Activated T-cell treated with anti-CD3 and anti-CD28 coated beads, Interleukin-2, amount 50 U/mL, for 24 hours (primary cell): ENCODE measurements at regions not wholly inside any gene's neighbourhood (a gene's known extent, or its start where the extent isn't known, plus 50 kb on each side); places are given as distances from the start of the nearest gene placed in this dataset.

ENCODE experiments used
- DNase-seq: peaks from one replicate; pipeline ENCODE4 v3.0.0-alpha.2; 2020
- H3K27ac Mint-ChIP-seq: 2 replicates; pipeline ENCODE4 v1.8.0; 2020; ENCODE audit warnings: mild to moderate bottlenecking, mixed read lengths
- H3K27me3 Mint-ChIP-seq: 2 replicates; pipeline ENCODE4 v1.8.0; 2020; ENCODE audit warnings: mixed read lengths
- H3K36me3 Mint-ChIP-seq: 2 replicates; pipeline ENCODE4 v1.8.0; 2020; ENCODE audit warnings: low read depth, mixed read lengths
- H3K4me1 Mint-ChIP-seq: 2 replicates; pipeline ENCODE4 v1.8.0; 2020; ENCODE audit warnings: low read depth, mixed read lengths
- H3K4me3 Mint-ChIP-seq: 2 replicates; pipeline ENCODE4 v1.8.0; 2020; ENCODE audit warnings: mild to moderate bottlenecking, moderate library complexity, mixed read lengths
- H3K9me3 Mint-ChIP-seq: 2 replicates; pipeline ENCODE4 v1.8.0; 2020; ENCODE audit warnings: mixed read lengths

GRCh38 chr2:136375017-136375901 lies 257.3 kb upstream of the CXCR4 start:
- no peaks in the 10 kb centered on the region for H3K9me3 Mint-ChIP-seq
- DNase-seq = no peak
- H3K4me1 Mint-ChIP-seq = peaks cover 54% of the 10 kb centered on the region
- no peaks in the 10 kb centered on the region for H3K36me3 Mint-ChIP-seq
- H3K27ac Mint-ChIP-seq = peak overlapping the region; percentile 89
- H3K27me3 Mint-ChIP-seq = no peaks in the 10 kb centered on the region
- H3K4me3 Mint-ChIP-seq = peak overlapping the region; percentile 26

GRCh38 chr2:136373841-136374240 lies 255.9 kb upstream of the CXCR4 start:
- Mint-ChIP-seq H3K4me1 (peaks cover 55% of the 10 kb centered on the region), H3K27me3 (no peaks in the 10 kb centered on the region), H3K27ac (no peak overlapping the region), H3K9me3 (peaks cover 3% of the 10 kb centered on the region), H3K4me3 (no peak overlapping the region), H3K36me3 (no peaks in the 10 kb centered on the region)
- DNase-seq = no peak

GRCh38 chr2:136373029-136373428 lies 255.1 kb upstream of the CXCR4 start:
- Mint-ChIP-seq H3K27me3 (no peaks in the 10 kb centered on the region), H3K9me3 (peaks cover 3% of the 10 kb centered on the region), H3K36me3 (no peaks in the 10 kb centered on the region), H3K4me3 (no peak overlapping the region), H3K27ac (no peak overlapping the region), H3K4me1 (peaks cover 47% of the 10 kb centered on the region)
- DNase-seq = no peak

- H3K9me3 Mint-ChIP-seq = peaks cover 7% of the 10 kb centered on the region
- H3K36me3 Mint-ChIP-seq = peaks cover 2% of the 10 kb centered on the region
- H3K4me3 Mint-ChIP-seq = no peak overlapping the region
- DNase-seq = no peak
- peaks cover 49% of the 10 kb centered on the region for H3K4me1 Mint-ChIP-seq
- H3K27ac Mint-ChIP-seq = no peak overlapping the region
- H3K27me3 Mint-ChIP-seq = no peaks in the 10 kb centered on the region
These were observed 246.0 kb upstream of the CXCR4 start for GRCh38 chr2:136363900-136364299.

GRCh38 chr2:136363470-136363869 lies 245.5 kb upstream of the CXCR4 start:
- peaks cover 53% of the 10 kb centered on the region for H3K4me1 Mint-ChIP-seq
- H3K27me3 Mint-ChIP-seq = no peaks in the 10 kb centered on the region
- peaks cover 7% of the 10 kb centered on the region for H3K9me3 Mint-ChIP-seq
- peak overlapping the region; percentile 8 for H3K4me3 Mint-ChIP-seq
- DNase-seq = no peak
- peak overlapping the region; percentile 24 for H3K27ac Mint-ChIP-seq
- peaks cover 2% of the 10 kb centered on the region for H3K36me3 Mint-ChIP-seq

GRCh38 chr2:136362676-136363390 lies 244.9 kb upstream of the CXCR4 start:
- peaks cover 3% of the 10 kb centered on the region for H3K27me3 Mint-ChIP-seq
- peaks cover 7% of the 10 kb centered on the region for H3K9me3 Mint-ChIP-seq
- H3K36me3 Mint-ChIP-seq = peaks cover 2% of the 10 kb centered on the region
- peaks cover 60% of the 10 kb centered on the region for H3K4me1 Mint-ChIP-seq
- H3K27ac Mint-ChIP-seq = peak overlapping the region; percentile 24
- no peak for DNase-seq
- H3K4me3 Mint-ChIP-seq = peak overlapping the region; percentile 8

GRCh38 chr2:136361521-136361920 lies 243.6 kb upstream of the CXCR4 start:
- Mint-ChIP-seq H3K9me3 (no peaks in the 10 kb centered on the region), H3K4me1 (peaks cover 62% of the 10 kb centered on the region), H3K27ac (peak overlapping the region; percentile 15)

GRCh38 chr2:136360790-136361189 lies 242.8 kb upstream of the CXCR4 start:
- Mint-ChIP-seq H3K4me3 (no peak overlapping the region), H3K27me3 (peaks cover 6% of the 10 kb centered on the region)

More at GRCh38 chr2:136361521-136361920, 243.6 kb upstream of the CXCR4 start:
- no peaks in the 10 kb centered on the region for H3K36me3 Mint-ChIP-seq
- peaks cover 3% of the 10 kb centered on the region for H3K27me3 Mint-ChIP-seq
- no peak for DNase-seq
- no peak overlapping the region for H3K4me3 Mint-ChIP-seq

GRCh38 chr2:136359121-136359965 lies 241.4 kb upstream of the CXCR4 start:
- Mint-ChIP-seq H3K27me3 (peaks cover 6% of the 10 kb centered on the region), H3K4me1 (peaks cover 72% of the 10 kb centered on the region), H3K9me3 (no peaks in the 10 kb centered on the region), H3K4me3 (no peak overlapping the region), H3K36me3 (no peaks in the 10 kb centered on the region), H3K27ac (peak overlapping the region; percentile 70)
- no peak for DNase-seq

More at GRCh38 chr2:136360790-136361189, 242.8 kb upstream of the CXCR4 start:
- no peaks in the 10 kb centered on the region for H3K9me3 Mint-ChIP-seq
- no peak for DNase-seq
- H3K4me1 Mint-ChIP-seq = peaks cover 68% of the 10 kb centered on the region
- no peaks in the 10 kb centered on the region for H3K36me3 Mint-ChIP-seq
- H3K27ac Mint-ChIP-seq = no peak overlapping the region

- H3K27ac Mint-ChIP-seq = peak overlapping the region; percentile 70
- no peaks in the 10 kb centered on the region for H3K9me3 Mint-ChIP-seq
- no peak for DNase-seq
- H3K4me1 Mint-ChIP-seq = peaks cover 66% of the 10 kb centered on the region
- no peaks in the 10 kb centered on the region for H3K36me3 Mint-ChIP-seq
- H3K27me3 Mint-ChIP-seq = peaks cover 6% of the 10 kb centered on the region
- H3K4me3 Mint-ChIP-seq = no peak overlapping the region
These were observed 240.6 kb upstream of the CXCR4 start for GRCh38 chr2:136358576-136358975.

GRCh38 chr2:136357007-136357380 lies 239.0 kb upstream of the CXCR4 start:
- Mint-ChIP-seq H3K4me1 (peaks cover 56% of the 10 kb centered on the region), H3K36me3 (no peaks in the 10 kb centered on the region), H3K27ac (no peak overlapping the region), H3K27me3 (peaks cover 6% of the 10 kb centered on the region), H3K9me3 (no peaks in the 10 kb centered on the region), H3K4me3 (no peak overlapping the region)
- no peak for DNase-seq

GRCh38 chr2:136356125-136357006 lies 238.4 kb upstream of the CXCR4 start:
- no peaks in the 10 kb centered on the region for H3K9me3 Mint-ChIP-seq
- H3K27me3 Mint-ChIP-seq = peaks cover 6% of the 10 kb centered on the region
- H3K27ac Mint-ChIP-seq = no peak overlapping the region
- no peak for DNase-seq
- no peaks in the 10 kb centered on the region for H3K36me3 Mint-ChIP-seq
- peaks cover 56% of the 10 kb centered on the region for H3K4me1 Mint-ChIP-seq
- no peak overlapping the region for H3K4me3 Mint-ChIP-seq

- H3K36me3 Mint-ChIP-seq = no peaks in the 10 kb centered on the region
- no peak for DNase-seq
- peaks cover 26% of the 10 kb centered on the region for H3K4me1 Mint-ChIP-seq
- H3K4me3 Mint-ChIP-seq = no peak overlapping the region
- peak overlapping the region; percentile 24 for H3K27ac Mint-ChIP-seq
- peaks cover 4% of the 10 kb centered on the region for H3K27me3 Mint-ChIP-seq
- H3K9me3 Mint-ChIP-seq = peaks cover 11% of the 10 kb centered on the region
These were observed 233.7 kb upstream of the CXCR4 start for GRCh38 chr2:136351684-136352083.
